Ovary (tissue), 3 donors: ENCODE measurements at regions not wholly inside any gene's neighbourhood (a gene's known extent, or its start where the extent isn't known, plus 50 kb on each side); places are given as distances from the start of the nearest gene placed in this dataset.

Experiments
- CTCF ChIP-seq, 3 donors: fragments of 450-650 bp in 2 of 3; fragments of 200-600 bp in 1 of 3; IDR thresholded peaks; one replicate each; pipeline versions ENCODE4 v1.5.1 to v1.8.0; 2016 to 2022; ENCODE audit warnings: antibody characterized with exemption in 3 of 3, mild to moderate bottlenecking in 1 of 3
- EP300 ChIP-seq: sonication (generic); formaldehyde crosslinking; IDR thresholded peaks from one replicate; pipeline ENCODE4 v1.6.1; 2017; ENCODE audit warnings: antibody characterized with exemption
- POLR2A ChIP-seq: fragments of 450-650 bp; IDR thresholded peaks from one replicate; pipeline ENCODE4 v1.6.1; 2017; ENCODE audit warnings: antibody characterized with exemption, mild to moderate bottlenecking, moderate library complexity
- donor health status: DM: no; HTN: no; CAD: no.

- TF ChIP-seq POLR2A (no peak), CTCF (IDR thresholded peaks at IDR 0.05) (no peak), EP300 (no peak)
Measured at GRCh38 chr4:134309715-134310114, 108.1 kb upstream of the PABPC4L start.
